GM23338 (cell line): ENCODE measurements at regions not wholly inside any gene's neighbourhood (a gene's known extent, or its start where the extent isn't known, plus 50 kb on each side); places are given as distances from the start of the nearest gene placed in this dataset.

Experiments
- ATAC-seq: fragments of 200-7000 bp; cut with Tn5 transposase; 3 replicates; pipeline ENCODE4 v1.9.1; 2020
- DNase-seq: peaks from one replicate; pipeline ENCODE4 v3.0.0-alpha.2; 2015; ENCODE audit warnings: low spot score
- H2AFZ ChIP-seq: fragments of 200-600 bp; sonication (generic); 2 replicates; pipeline ENCODE4 v1.8.0; 2016; ENCODE audit warnings: antibody characterized with exemption, mild to moderate bottlenecking, moderate library complexity
- H3F3A ChIP-seq: fragments of 200-600 bp; sonication (generic); replicated peaks from 2 replicates; pipeline ENCODE4 v1.8.0; 2017; ENCODE audit warnings: antibody characterized with exemption, mixed run types, low read depth
- H3K27ac ChIP-seq: fragments of 200-600 bp; sonication (generic); 2 replicates; pipeline ENCODE4 v1.6.1; 2016; ENCODE audit warnings: low read depth
- H3K27me3 ChIP-seq: fragments of 200-600 bp; sonication (generic); 2 replicates; pipeline ENCODE4 v1.8.0; 2016; ENCODE audit warnings: mild to moderate bottlenecking, mixed run types, moderate library complexity; ENCODE audit not compliant: insufficient read depth
- H3K36me3 ChIP-seq: fragments of 200-600 bp; sonication (generic); 2 replicates; pipeline ENCODE4 v1.8.0; 2016; ENCODE audit warnings: mild to moderate bottlenecking; ENCODE audit not compliant: insufficient read depth
- H3K4me1 ChIP-seq: fragments of 200-600 bp; sonication (generic); 2 replicates; pipeline ENCODE4 v1.8.0; 2016; ENCODE audit warnings: mild to moderate bottlenecking, moderate library complexity; ENCODE audit not compliant: insufficient read depth
- H3K4me2 ChIP-seq: fragments of 200-600 bp; sonication (generic); 2 replicates; pipeline ENCODE4 v1.7.1; 2017; ENCODE audit warnings: mixed run types
- H3K4me3 ChIP-seq: fragments of 200-600 bp; sonication (generic); 2 replicates; pipeline ENCODE4 v1.6.1; 2016; ENCODE audit warnings: mixed run types
- H3K79me2 ChIP-seq: fragments of 200-600 bp; sonication (generic); replicated peaks from 2 replicates; pipeline ENCODE4 v1.8.0; 2017; ENCODE audit warnings: mild to moderate bottlenecking; ENCODE audit not compliant: insufficient read depth
- H3K9me2 ChIP-seq: fragments of 200-600 bp; sonication (generic); 2 replicates; pipeline ENCODE4 v1.8.0; 2017; ENCODE audit not compliant: insufficient read depth
- H4K20me1 ChIP-seq: fragments of 200-600 bp; sonication (generic); replicated peaks from 2 replicates; pipeline ENCODE4 v1.8.0; 2017; ENCODE audit warnings: mild to moderate bottlenecking; ENCODE audit not compliant: insufficient read depth
- H3K27ac Mint-ChIP-seq: 2 replicates; pipeline ENCODE4 v1.8.0; 2020; ENCODE audit warnings: inconsistent platforms, mild to moderate bottlenecking, moderate library complexity, mixed read lengths
- H3K27me3 Mint-ChIP-seq: 3 replicates; pipeline ENCODE4 v1.8.0; 2022; ENCODE audit warnings: low read depth, mild to moderate bottlenecking, moderate library complexity, mixed read lengths, inconsistent platforms; ENCODE audit not compliant: insufficient read depth, poor library complexity
- H3K36me3 Mint-ChIP-seq: 3 replicates; pipeline ENCODE4 v1.8.0; 2021; ENCODE audit warnings: low read depth, mild to moderate bottlenecking, inconsistent platforms, moderate library complexity, mixed read lengths
- H3K4me1 Mint-ChIP-seq: 3 replicates; pipeline ENCODE4 v1.8.0; 2020; ENCODE audit warnings: mild to moderate bottlenecking, inconsistent platforms, mixed read lengths
- H3K4me3 Mint-ChIP-seq: 3 replicates; pipeline ENCODE4 v1.8.0; 2021; ENCODE audit warnings: moderate library complexity, mild to moderate bottlenecking, inconsistent platforms, mixed read lengths
- H3K9me3 Mint-ChIP-seq: 3 replicates; pipeline ENCODE4 v1.8.0; 2020; ENCODE audit warnings: moderate library complexity, mild to moderate bottlenecking, inconsistent platforms, mixed read lengths
- CREB1 ChIP-seq: fragments of 250-450 bp; sonication (Bioruptor Pico); IDR thresholded peaks from 2 replicates; pipeline ENCODE4 v1.5.0; 2020; ENCODE audit warnings: low read depth, mild to moderate bottlenecking, moderate library complexity
- EZH2 ChIP-seq: fragments of 200-600 bp; sonication (generic); IDR thresholded peaks from one replicate; pipeline ENCODE4 v1.8.0; 2017; ENCODE audit warnings: antibody characterized with exemption, mild to moderate bottlenecking, low read depth; ENCODE audit not compliant: unreplicated experiment
- EZH2phosphoT487 ChIP-seq: fragments of 200-600 bp; sonication (generic); IDR thresholded peaks from one replicate; pipeline ENCODE4 v1.8.1; 2018; ENCODE audit warnings: antibody characterized with exemption; ENCODE audit not compliant: unreplicated experiment
- JUNB ChIP-seq: IDR thresholded peaks from one replicate; pipeline ENCODE4 v1.6.1; 2016; ENCODE audit warnings: antibody characterized with exemption; ENCODE audit not compliant: unreplicated experiment
- NANOG ChIP-seq: IDR thresholded peaks from 2 replicates; pipeline ENCODE4 v1.6.1; 2016; ENCODE audit warnings: antibody characterized with exemption, borderline replicate concordance
- POLR2AphosphoS5 ChIP-seq: IDR thresholded peaks from 2 replicates; pipeline ENCODE4 v1.6.1; 2016; ENCODE audit warnings: antibody characterized with exemption, low read depth
- STAT1 ChIP-seq: IDR thresholded peaks from one replicate; pipeline ENCODE4 v1.6.1; 2016; ENCODE audit warnings: antibody characterized with exemption; ENCODE audit not compliant: unreplicated experiment
- ZNF114 ChIP-seq: fragments of 250-450 bp; sonication (Bioruptor Pico); IDR thresholded peaks from 2 replicates; pipeline ENCODE4 v1.5.0; 2020; ENCODE audit warnings: mild to moderate bottlenecking, moderate library complexity
- ZNF331 ChIP-seq: fragments of 250-450 bp; sonication (Bioruptor Pico); IDR thresholded peaks from 2 replicates; pipeline ENCODE4 v1.5.0; 2020; ENCODE audit warnings: low read depth, mild to moderate bottlenecking, moderate library complexity
- TF ChIP-seq, protein P1 (sequence below): IDR thresholded peaks from one replicate; pipeline ENCODE4 v1.6.1; 2018; ENCODE audit warnings: antibody characterized with exemption; ENCODE audit not compliant: unreplicated experiment
- TF ChIP-seq, protein P2 (sequence below), 2 experiments: fragments of 200-600 bp in 1 of 2; sonication (generic) in 1 of 2; conservative IDR thresholded peaks; 2 replicates each; pipeline versions ENCODE4 v1.5.1 to v1.6.1; 2016 to 2017; ENCODE audit warnings: antibody characterized with exemption in 2 of 2, low read depth in 2 of 2, mild to moderate bottlenecking in 2 of 2, moderate library complexity in 1 of 2
- TF ChIP-seq, protein P3 (sequence below): fragments of 250-450 bp; sonication (Bioruptor Pico); IDR thresholded peaks from 2 replicates; pipeline ENCODE4 v1.5.0; 2020; ENCODE audit warnings: mild to moderate bottlenecking, moderate library complexity
- TF ChIP-seq, protein P4 (sequence below): IDR thresholded peaks from 2 replicates; pipeline ENCODE4 v1.6.1; 2016; ENCODE audit warnings: antibody characterized with exemption

DNA sequence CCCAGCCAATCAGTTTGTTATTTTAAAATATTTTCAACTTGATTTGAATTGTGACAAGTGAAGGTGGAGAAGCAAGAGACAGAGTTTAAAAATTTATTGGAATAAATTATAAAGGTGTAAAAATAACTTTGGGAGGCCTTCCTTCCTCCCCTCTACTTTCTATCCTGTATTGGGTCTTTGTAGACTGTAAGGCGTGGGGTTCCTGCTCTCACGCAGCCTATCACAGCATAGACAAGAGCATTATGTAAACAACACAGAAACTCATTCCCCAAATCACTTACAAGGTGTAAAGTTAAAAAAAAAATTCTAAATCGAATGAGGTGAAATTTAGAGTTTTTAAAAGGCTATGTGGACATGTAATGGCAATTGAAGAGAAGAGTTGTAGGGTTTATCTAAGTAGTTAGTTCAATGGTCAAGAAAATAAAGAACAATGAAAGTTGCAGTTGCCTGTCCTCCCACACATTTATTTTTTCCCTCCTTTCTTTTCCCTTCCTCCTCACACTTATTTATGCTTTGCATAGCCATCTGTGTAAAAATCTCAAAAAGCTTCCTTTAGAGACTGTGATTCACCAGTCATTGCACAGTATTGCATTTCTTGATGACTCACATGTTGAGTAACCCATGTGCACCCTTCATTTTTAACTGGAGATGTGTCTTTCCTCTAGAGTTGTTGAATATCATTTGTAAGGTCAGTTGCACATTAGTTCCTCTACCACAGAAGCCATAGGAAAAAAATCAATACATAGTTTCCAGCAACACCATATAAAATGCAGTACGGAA is 242.2 kb downstream of the PTPRC start:
- no peak overlapping the region for H3K4me3 Mint-ChIP-seq
- no peaks in the 10 kb centered on the region for H3K36me3 Mint-ChIP-seq
- H3K4me2 ChIP-seq, result no peak overlapping the region

More for the DNA sequence above, 242.2 kb downstream of the PTPRC start:
- H2AFZ ChIP-seq, result peak overlapping the region; percentile 49; the same call in 1 of the 2 replicates
- Mint-ChIP-seq H3K9me3 (no peaks in the 10 kb centered on the region), H3K27ac (peak overlapping the region; percentile 49), H3K4me1 (no peaks in the 10 kb centered on the region), H3K27me3 (no peaks in the 10 kb centered on the region)
- TF ChIP-seq STAT1 (no peak), ZNF114 (CRISPR knock-in tag) (no peak), EZH2phosphoT487 (no peak), EZH2 (no peak), POLR2AphosphoS5 (no peak), JUNB (no peak), ZNF331 (CRISPR knock-in tag) (no peak), NANOG (no peak), CREB1 (CRISPR knock-in tag) (no peak)
- TF ChIP-seq, protein P1, sequence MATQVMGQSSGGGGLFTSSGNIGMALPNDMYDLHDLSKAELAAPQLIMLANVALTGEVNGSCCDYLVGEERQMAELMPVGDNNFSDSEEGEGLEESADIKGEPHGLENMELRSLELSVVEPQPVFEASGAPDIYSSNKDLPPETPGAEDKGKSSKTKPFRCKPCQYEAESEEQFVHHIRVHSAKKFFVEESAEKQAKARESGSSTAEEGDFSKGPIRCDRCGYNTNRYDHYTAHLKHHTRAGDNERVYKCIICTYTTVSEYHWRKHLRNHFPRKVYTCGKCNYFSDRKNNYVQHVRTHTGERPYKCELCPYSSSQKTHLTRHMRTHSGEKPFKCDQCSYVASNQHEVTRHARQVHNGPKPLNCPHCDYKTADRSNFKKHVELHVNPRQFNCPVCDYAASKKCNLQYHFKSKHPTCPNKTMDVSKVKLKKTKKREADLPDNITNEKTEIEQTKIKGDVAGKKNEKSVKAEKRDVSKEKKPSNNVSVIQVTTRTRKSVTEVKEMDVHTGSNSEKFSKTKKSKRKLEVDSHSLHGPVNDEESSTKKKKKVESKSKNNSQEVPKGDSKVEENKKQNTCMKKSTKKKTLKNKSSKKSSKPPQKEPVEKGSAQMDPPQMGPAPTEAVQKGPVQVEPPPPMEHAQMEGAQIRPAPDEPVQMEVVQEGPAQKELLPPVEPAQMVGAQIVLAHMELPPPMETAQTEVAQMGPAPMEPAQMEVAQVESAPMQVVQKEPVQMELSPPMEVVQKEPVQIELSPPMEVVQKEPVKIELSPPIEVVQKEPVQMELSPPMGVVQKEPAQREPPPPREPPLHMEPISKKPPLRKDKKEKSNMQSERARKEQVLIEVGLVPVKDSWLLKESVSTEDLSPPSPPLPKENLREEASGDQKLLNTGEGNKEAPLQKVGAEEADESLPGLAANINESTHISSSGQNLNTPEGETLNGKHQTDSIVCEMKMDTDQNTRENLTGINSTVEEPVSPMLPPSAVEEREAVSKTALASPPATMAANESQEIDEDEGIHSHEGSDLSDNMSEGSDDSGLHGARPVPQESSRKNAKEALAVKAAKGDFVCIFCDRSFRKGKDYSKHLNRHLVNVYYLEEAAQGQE, result no peak
- TF ChIP-seq, protein P2, sequence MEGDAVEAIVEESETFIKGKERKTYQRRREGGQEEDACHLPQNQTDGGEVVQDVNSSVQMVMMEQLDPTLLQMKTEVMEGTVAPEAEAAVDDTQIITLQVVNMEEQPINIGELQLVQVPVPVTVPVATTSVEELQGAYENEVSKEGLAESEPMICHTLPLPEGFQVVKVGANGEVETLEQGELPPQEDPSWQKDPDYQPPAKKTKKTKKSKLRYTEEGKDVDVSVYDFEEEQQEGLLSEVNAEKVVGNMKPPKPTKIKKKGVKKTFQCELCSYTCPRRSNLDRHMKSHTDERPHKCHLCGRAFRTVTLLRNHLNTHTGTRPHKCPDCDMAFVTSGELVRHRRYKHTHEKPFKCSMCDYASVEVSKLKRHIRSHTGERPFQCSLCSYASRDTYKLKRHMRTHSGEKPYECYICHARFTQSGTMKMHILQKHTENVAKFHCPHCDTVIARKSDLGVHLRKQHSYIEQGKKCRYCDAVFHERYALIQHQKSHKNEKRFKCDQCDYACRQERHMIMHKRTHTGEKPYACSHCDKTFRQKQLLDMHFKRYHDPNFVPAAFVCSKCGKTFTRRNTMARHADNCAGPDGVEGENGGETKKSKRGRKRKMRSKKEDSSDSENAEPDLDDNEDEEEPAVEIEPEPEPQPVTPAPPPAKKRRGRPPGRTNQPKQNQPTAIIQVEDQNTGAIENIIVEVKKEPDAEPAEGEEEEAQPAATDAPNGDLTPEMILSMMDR (conservative IDR thresholded peaks at IDR 0.05; ENCODE audit: low read depth in 2 of 2), result no peak
- TF ChIP-seq, protein P3, sequence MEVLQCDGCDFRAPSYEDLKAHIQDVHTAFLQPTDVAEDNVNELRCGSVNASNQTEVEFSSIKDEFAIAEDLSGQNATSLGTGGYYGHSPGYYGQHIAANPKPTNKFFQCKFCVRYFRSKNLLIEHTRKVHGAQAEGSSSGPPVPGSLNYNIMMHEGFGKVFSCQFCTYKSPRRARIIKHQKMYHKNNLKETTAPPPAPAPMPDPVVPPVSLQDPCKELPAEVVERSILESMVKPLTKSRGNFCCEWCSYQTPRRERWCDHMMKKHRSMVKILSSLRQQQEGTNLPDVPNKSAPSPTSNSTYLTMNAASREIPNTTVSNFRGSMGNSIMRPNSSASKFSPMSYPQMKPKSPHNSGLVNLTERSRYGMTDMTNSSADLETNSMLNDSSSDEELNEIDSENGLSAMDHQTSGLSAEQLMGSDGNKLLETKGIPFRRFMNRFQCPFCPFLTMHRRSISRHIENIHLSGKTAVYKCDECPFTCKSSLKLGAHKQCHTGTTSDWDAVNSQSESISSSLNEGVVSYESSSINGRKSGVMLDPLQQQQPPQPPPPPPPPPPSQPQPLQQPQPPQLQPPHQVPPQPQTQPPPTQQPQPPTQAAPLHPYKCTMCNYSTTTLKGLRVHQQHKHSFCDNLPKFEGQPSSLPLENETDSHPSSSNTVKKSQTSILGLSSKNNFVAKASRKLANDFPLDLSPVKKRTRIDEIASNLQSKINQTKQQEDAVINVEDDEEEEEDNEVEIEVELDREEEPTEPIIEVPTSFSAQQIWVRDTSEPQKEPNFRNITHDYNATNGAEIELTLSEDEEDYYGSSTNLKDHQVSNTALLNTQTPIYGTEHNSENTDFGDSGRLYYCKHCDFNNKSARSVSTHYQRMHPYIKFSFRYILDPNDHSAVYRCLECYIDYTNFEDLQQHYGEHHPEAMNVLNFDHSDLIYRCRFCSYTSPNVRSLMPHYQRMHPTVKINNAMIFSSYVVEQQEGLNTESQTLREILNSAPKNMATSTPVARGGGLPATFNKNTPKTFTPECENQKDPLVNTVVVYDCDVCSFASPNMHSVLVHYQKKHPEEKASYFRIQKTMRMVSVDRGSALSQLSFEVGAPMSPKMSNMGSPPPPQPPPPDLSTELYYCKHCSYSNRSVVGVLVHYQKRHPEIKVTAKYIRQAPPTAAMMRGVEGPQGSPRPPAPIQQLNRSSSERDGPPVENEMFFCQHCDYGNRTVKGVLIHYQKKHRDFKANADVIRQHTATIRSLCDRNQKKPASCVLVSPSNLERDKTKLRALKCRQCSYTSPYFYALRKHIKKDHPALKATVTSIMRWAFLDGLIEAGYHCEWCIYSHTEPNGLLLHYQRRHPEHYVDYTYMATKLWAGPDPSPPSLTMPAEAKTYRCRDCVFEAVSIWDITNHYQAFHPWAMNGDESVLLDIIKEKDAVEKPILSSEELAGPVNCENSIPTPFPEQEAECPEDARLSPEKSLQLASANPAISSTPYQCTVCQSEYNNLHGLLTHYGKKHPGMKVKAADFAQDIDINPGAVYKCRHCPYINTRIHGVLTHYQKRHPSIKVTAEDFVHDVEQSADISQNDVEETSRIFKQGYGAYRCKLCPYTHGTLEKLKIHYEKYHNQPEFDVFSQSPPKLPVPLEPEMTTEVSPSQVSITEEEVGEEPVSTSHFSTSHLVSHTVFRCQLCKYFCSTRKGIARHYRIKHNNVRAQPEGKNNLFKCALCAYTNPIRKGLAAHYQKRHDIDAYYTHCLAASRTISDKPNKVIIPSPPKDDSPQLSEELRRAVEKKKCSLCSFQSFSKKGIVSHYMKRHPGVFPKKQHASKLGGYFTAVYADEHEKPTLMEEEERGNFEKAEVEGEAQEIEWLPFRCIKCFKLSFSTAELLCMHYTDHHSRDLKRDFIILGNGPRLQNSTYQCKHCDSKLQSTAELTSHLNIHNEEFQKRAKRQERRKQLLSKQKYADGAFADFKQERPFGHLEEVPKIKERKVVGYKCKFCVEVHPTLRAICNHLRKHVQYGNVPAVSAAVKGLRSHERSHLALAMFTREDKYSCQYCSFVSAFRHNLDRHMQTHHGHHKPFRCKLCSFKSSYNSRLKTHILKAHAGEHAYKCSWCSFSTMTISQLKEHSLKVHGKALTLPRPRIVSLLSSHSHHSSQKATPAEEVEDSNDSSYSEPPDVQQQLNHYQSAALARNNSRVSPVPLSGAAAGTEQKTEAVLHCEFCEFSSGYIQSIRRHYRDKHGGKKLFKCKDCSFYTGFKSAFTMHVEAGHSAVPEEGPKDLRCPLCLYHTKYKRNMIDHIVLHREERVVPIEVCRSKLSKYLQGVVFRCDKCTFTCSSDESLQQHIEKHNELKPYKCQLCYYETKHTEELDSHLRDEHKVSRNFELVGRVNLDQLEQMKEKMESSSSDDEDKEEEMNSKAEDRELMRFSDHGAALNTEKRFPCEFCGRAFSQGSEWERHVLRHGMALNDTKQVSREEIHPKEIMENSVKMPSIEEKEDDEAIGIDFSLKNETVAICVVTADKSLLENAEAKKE (CRISPR knock-in tag), result no peak
- TF ChIP-seq, protein P4, sequence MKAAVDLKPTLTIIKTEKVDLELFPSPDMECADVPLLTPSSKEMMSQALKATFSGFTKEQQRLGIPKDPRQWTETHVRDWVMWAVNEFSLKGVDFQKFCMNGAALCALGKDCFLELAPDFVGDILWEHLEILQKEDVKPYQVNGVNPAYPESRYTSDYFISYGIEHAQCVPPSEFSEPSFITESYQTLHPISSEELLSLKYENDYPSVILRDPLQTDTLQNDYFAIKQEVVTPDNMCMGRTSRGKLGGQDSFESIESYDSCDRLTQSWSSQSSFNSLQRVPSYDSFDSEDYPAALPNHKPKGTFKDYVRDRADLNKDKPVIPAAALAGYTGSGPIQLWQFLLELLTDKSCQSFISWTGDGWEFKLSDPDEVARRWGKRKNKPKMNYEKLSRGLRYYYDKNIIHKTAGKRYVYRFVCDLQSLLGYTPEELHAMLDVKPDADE, result no peak
- H3K4me3 ChIP-seq, result no peak overlapping the region
- H3F3A ChIP-seq, result no peaks in the 10 kb centered on the region
- ATAC-seq (no peak), DNase-seq (no peak)
- no peaks in the 10 kb centered on the region for H3K79me2 ChIP-seq
- no peaks in the 10 kb centered on the region for H3K36me3 ChIP-seq
- no peak overlapping the region for H3K27ac ChIP-seq
- H3K9me2 ChIP-seq, result no peaks in the 10 kb centered on the region
- no peaks in the 10 kb centered on the region for H4K20me1 ChIP-seq
- H3K27me3 ChIP-seq, result no peaks in the 10 kb centered on the region
- 0 out of 2 replicates have a peak, but pooled peaks cover 5% of the 10 kb centered on the region for H3K4me1 ChIP-seq
